ENCODE measurements at regions not wholly inside any gene's neighbourhood (a gene's known extent, or its start where the extent isn't known, plus 50 kb on each side); places are given as distances from the start of the nearest gene placed in this dataset.

DNA sequence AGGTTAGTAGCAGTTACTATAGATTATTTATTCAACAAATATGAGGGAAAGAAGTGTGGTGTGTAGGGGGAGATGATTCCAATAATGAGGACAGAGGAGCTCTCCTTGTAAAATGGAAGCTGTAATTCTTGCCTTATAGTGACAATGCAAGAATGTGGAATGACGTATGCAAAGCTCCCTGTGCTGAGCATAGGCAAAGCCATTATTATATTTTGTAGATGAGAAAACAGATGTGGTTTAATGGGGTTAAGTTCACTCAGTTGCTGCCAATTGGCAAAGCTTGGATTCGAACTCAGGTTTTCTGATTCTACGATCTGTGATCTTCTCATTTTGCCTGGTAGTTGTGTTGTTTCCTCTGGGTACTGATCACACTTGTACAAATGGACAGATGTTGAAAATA, 153.3 kb downstream of the LSMEM1 start:
- TF ChIP-seq POLR2AphosphoS5 (IDR thresholded peaks at IDR 0.05): no peak
- TF ChIP-seq, protein P1, sequence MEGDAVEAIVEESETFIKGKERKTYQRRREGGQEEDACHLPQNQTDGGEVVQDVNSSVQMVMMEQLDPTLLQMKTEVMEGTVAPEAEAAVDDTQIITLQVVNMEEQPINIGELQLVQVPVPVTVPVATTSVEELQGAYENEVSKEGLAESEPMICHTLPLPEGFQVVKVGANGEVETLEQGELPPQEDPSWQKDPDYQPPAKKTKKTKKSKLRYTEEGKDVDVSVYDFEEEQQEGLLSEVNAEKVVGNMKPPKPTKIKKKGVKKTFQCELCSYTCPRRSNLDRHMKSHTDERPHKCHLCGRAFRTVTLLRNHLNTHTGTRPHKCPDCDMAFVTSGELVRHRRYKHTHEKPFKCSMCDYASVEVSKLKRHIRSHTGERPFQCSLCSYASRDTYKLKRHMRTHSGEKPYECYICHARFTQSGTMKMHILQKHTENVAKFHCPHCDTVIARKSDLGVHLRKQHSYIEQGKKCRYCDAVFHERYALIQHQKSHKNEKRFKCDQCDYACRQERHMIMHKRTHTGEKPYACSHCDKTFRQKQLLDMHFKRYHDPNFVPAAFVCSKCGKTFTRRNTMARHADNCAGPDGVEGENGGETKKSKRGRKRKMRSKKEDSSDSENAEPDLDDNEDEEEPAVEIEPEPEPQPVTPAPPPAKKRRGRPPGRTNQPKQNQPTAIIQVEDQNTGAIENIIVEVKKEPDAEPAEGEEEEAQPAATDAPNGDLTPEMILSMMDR (IDR thresholded peaks at IDR 0.05): no peak
- TF ChIP-seq POLR2A (IDR thresholded peaks at IDR 0.05): no peak

Measured in prostate gland (tissue), 2 donors.